ENCODE measurements at regions not wholly inside any gene's neighbourhood (a gene's known extent, or its start where the extent isn't known, plus 50 kb on each side); places are given as distances from the start of the nearest gene placed in this dataset.

- no peak overlapping the region for H3K4me3 ChIP-seq (ENCODE audit: low read depth, low read length)
- TF ChIP-seq POLR2A (IDR thresholded peaks at IDR 0.05; ENCODE audit: extremely low read depth, insufficient read length) (no peak), MYC (IDR thresholded peaks at IDR 0.05; ENCODE audit: low read depth, low read length) (no peak), CTCF (IDR thresholded peaks at IDR 0.05; ENCODE audit: low read depth, low read length) (no peak), MAX (IDR thresholded peaks at IDR 0.05; ENCODE audit: low read depth, low read length) (no peak)
- DNase-seq (ENCODE audit: low read depth) = no peak
Observed at GRCh38 chr1:105934806-105935205, 1121.7 kb upstream of the PRMT6 start.

GRCh38 chr1:105964879-105965278 is 1091.6 kb upstream of the PRMT6 start:
- no peak for DNase-seq (ENCODE audit: low read depth)
- TF ChIP-seq MAX (IDR thresholded peaks at IDR 0.05; ENCODE audit: low read depth, low read length) = no peak
- no peak for TF ChIP-seq MYC (IDR thresholded peaks at IDR 0.05; ENCODE audit: low read depth, low read length)
- no peak for TF ChIP-seq CTCF (IDR thresholded peaks at IDR 0.05; ENCODE audit: low read depth, low read length)
- no peak for TF ChIP-seq POLR2A (IDR thresholded peaks at IDR 0.05; ENCODE audit: extremely low read depth, insufficient read length)
- H3K4me3 ChIP-seq (ENCODE audit: low read depth, low read length) = no peak overlapping the region

GRCh38 chr1:105997516-105997915 is 1059.0 kb upstream of the PRMT6 start:
- DNase-seq (ENCODE audit: low read depth) = no peak
- TF ChIP-seq MAX (IDR thresholded peaks at IDR 0.05; ENCODE audit: low read depth, low read length) = no peak
- H3K4me3 ChIP-seq (ENCODE audit: low read depth, low read length) = no peak overlapping the region

- DNase-seq (ENCODE audit: low read depth) = no peak
- H3K4me3 ChIP-seq (ENCODE audit: low read depth, low read length) = no peak overlapping the region
- TF ChIP-seq MYC (IDR thresholded peaks at IDR 0.05; ENCODE audit: low read depth, low read length) (no peak), CTCF (IDR thresholded peaks at IDR 0.05; ENCODE audit: low read depth, low read length) (no peak), POLR2A (IDR thresholded peaks at IDR 0.05; ENCODE audit: extremely low read depth, insufficient read length) (no peak), MAX (IDR thresholded peaks at IDR 0.05; ENCODE audit: low read depth, low read length) (no peak)
Observed at GRCh38 chr1:106022312-106022902, 1034.1 kb upstream of the PRMT6 start.

- H3K4me3 ChIP-seq (ENCODE audit: low read depth, low read length) = no peak overlapping the region
- DNase-seq (ENCODE audit: low read depth) = no peak
- no peak for TF ChIP-seq MAX (IDR thresholded peaks at IDR 0.05; ENCODE audit: low read depth, low read length)
- no peak for TF ChIP-seq CTCF (IDR thresholded peaks at IDR 0.05; ENCODE audit: low read depth, low read length)
- TF ChIP-seq MYC (IDR thresholded peaks at IDR 0.05; ENCODE audit: low read depth, low read length) = no peak
- no peak for TF ChIP-seq POLR2A (IDR thresholded peaks at IDR 0.05; ENCODE audit: extremely low read depth, insufficient read length)
Observed at GRCh38 chr1:106027871-106028270, 1028.6 kb upstream of the PRMT6 start.

- H3K4me3 ChIP-seq (ENCODE audit: low read depth, low read length) = no peak overlapping the region
- TF ChIP-seq MYC (IDR thresholded peaks at IDR 0.05; ENCODE audit: low read depth, low read length) (no peak), CTCF (IDR thresholded peaks at IDR 0.05; ENCODE audit: low read depth, low read length) (no peak), POLR2A (IDR thresholded peaks at IDR 0.05; ENCODE audit: extremely low read depth, insufficient read length) (no peak), MAX (IDR thresholded peaks at IDR 0.05; ENCODE audit: low read depth, low read length) (no peak)
- DNase-seq (ENCODE audit: low read depth) = no peak
Observed at GRCh38 chr1:106037526-106037925, 1018.9 kb upstream of the PRMT6 start.
